ENCODE measurements at regions not wholly inside any gene's neighbourhood (a gene's known extent, or its start where the extent isn't known, plus 50 kb on each side); places are given as distances from the start of the nearest gene placed in this dataset.

- Histone ChIP-seq H3K36me3 (ENCODE audit: control insufficient read depth, insufficient read depth, low read length) (no peaks in the 10 kb centered on the region), H3K4me3 (ENCODE audit: low read depth, low read length) (no peak overlapping the region), H3K27me3 (ENCODE audit: control insufficient read depth, insufficient read depth, low read length) (no peaks in the 10 kb centered on the region)
- FAIRE-seq (no peak), DNase-seq (ENCODE audit: low read depth) (peak; percentile 44)
- TF ChIP-seq, protein P1, sequence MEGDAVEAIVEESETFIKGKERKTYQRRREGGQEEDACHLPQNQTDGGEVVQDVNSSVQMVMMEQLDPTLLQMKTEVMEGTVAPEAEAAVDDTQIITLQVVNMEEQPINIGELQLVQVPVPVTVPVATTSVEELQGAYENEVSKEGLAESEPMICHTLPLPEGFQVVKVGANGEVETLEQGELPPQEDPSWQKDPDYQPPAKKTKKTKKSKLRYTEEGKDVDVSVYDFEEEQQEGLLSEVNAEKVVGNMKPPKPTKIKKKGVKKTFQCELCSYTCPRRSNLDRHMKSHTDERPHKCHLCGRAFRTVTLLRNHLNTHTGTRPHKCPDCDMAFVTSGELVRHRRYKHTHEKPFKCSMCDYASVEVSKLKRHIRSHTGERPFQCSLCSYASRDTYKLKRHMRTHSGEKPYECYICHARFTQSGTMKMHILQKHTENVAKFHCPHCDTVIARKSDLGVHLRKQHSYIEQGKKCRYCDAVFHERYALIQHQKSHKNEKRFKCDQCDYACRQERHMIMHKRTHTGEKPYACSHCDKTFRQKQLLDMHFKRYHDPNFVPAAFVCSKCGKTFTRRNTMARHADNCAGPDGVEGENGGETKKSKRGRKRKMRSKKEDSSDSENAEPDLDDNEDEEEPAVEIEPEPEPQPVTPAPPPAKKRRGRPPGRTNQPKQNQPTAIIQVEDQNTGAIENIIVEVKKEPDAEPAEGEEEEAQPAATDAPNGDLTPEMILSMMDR (IDR thresholded peaks at IDR 0.05; ENCODE audit: insufficient read depth, low read length, severe bottlenecking) = no peak
These were observed 116.2 kb downstream of the RND3 start for GRCh38 chr2:150371044-150371818.

DNA sequence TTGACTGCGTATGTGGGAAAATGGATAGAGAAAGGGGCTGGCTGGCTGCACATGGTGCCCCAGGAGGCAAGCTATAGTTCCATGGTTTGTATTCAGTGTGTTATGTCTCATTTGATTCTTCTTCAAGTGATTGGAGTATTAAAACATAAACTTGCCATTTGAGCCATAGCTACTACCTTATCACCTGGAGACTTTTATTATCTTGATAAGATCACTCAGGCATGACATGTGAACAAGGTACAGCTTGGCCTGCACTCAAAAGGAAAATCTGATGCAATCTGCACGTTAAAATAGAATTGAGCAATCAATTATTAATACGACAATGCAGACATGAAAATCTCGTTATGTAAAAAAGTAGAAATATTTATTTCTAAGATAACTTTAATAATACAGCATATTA, 116.9 kb downstream of the RND3 start:
- DNase-seq (ENCODE audit: low read depth) (peak; percentile 52), FAIRE-seq (no peak)
- TF ChIP-seq, protein P1 (IDR thresholded peaks at IDR 0.05; ENCODE audit: insufficient read depth, low read length, severe bottlenecking) = no peak
- H3K4me3 ChIP-seq (ENCODE audit: low read depth, low read length) = no peak overlapping the region
- no peaks in the 10 kb centered on the region for H3K27me3 ChIP-seq (ENCODE audit: control insufficient read depth, insufficient read depth, low read length)
- H3K36me3 ChIP-seq (ENCODE audit: control insufficient read depth, insufficient read depth, low read length) = no peaks in the 10 kb centered on the region

- Histone ChIP-seq H3K4me3 (ENCODE audit: low read depth, low read length) (no peak overlapping the region), H3K27me3 (ENCODE audit: control insufficient read depth, insufficient read depth, low read length) (no peaks in the 10 kb centered on the region), H3K36me3 (ENCODE audit: control insufficient read depth, insufficient read depth, low read length) (no peaks in the 10 kb centered on the region)
- TF ChIP-seq, protein P1 (IDR thresholded peaks at IDR 0.05; ENCODE audit: insufficient read depth, low read length, severe bottlenecking) = no peak
- FAIRE-seq (no peak), DNase-seq (ENCODE audit: low read depth) (no peak)
These were observed 117.6 kb downstream of the RND3 start for GRCh38 chr2:150369862-150370261.

- no peaks in the 10 kb centered on the region for H3K36me3 ChIP-seq (ENCODE audit: control insufficient read depth, insufficient read depth, low read length)
- DNase-seq (ENCODE audit: low read depth) (peak; percentile 5), FAIRE-seq (no peak)
- TF ChIP-seq, protein P1 (IDR thresholded peaks at IDR 0.05; ENCODE audit: insufficient read depth, low read length, severe bottlenecking) = no peak
- H3K27me3 ChIP-seq (ENCODE audit: control insufficient read depth, insufficient read depth, low read length) = no peaks in the 10 kb centered on the region
- H3K4me3 ChIP-seq (ENCODE audit: low read depth, low read length) = no peak overlapping the region
These were observed 129.0 kb downstream of the RND3 start for GRCh38 chr2:150358468-150358807.

DNA sequence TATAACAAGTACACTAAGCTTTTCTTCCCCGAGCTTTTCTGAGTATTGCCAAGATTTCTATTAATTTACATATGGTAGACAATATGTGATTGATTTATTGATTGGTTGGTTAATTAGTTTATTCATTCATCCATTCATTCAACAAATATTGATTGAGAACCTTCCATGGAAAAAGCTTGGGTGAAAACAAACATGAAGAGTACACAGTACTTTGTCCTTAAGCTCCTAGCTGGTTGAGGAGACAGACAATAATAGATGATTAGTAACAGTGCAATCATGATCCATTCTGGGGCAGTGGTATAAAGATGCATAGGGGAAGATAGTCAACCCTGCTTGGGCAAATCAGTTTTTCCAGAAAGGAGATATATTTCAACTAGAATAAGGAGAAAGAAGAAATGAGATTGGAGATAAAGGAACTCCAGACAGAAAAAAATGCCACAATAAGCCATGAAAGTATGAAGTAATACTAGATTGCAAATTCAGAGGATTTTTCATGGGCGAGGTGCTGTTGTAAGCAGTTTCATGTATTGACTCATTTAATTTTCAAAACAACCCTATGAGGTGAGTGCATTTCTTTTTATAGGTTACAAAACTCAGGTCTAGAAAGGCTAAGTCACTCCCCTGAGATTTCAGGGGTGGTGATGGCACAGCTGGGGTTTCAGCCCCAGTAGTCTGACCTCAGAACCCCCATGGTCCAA, 129.5 kb downstream of the RND3 start:
- Histone ChIP-seq H3K27me3 (ENCODE audit: control insufficient read depth, insufficient read depth, low read length) (no peaks in the 10 kb centered on the region), H3K36me3 (ENCODE audit: control insufficient read depth, insufficient read depth, low read length) (no peaks in the 10 kb centered on the region), H3K4me3 (ENCODE audit: low read depth, low read length) (no peak overlapping the region)
- TF ChIP-seq, protein P1 (IDR thresholded peaks at IDR 0.05; ENCODE audit: insufficient read depth, low read length, severe bottlenecking) = no peak
- peak; percentile 78 for DNase-seq (ENCODE audit: low read depth)
- no peak for FAIRE-seq

Measured in bronchial epithelial cell (primary cell).